RWPE1 (cell line): ENCODE measurements at regions not wholly inside any gene's neighbourhood (a gene's known extent, or its start where the extent isn't known, plus 50 kb on each side); places are given as distances from the start of the nearest gene placed in this dataset.

ENCODE experiments used
- CTCF ChIA-PET: fragments of 350-600 bp; sonication (Branson Sonifier 250); formaldehyde crosslinking; extraction: SDS; loops from one replicate; lab custom pipeline; 2021; lab: Yijun Ruan, JAX
- POLR2A ChIA-PET: fragments of 400-600 bp; formaldehyde crosslinking; extraction: SDS; loops from one replicate; lab custom pipeline; 2020; ENCODE audit warnings: antibody characterized with exemption; ENCODE audit not compliant: low non-redundant PET; lab: Yijun Ruan, JAX
- DNase-seq: peaks from one replicate; pipeline ENCODE4 v3.0.0; 2012; ENCODE audit warnings: low spot score
- H3K27ac ChIP-seq: fragments of 450-650 bp; 2 replicates; pipeline ENCODE4 v1.5.1; 2017
- CTCF ChIP-seq: fragments of 450-650 bp; conservative IDR thresholded peaks from 2 replicates; pipeline ENCODE4 v1.5.1; 2017; ENCODE audit warnings: low read depth, mild to moderate bottlenecking

- ChIA-PET POLR2A (no interaction called here), CTCF (no interaction called here)
- no peak for DNase-seq
Observed at GRCh38 chr6:169315830-169316614, 62.4 kb upstream of the THBS2 start.

GRCh38 chr6:169313347-169314010 lies 59.8 kb upstream of the THBS2 start:
- TF ChIP-seq CTCF = no peak
- ChIA-PET CTCF (no interaction called here), POLR2A (no interaction called here)
- H3K27ac ChIP-seq = no peak overlapping the region
- no peak for DNase-seq

More at GRCh38 chr6:169315830-169316614, 62.4 kb upstream of the THBS2 start:
- TF ChIP-seq CTCF = no peak
- H3K27ac ChIP-seq = no peak overlapping the region

- H3K27ac ChIP-seq = no peak overlapping the region
- TF ChIP-seq CTCF = no peak
- ChIA-PET POLR2A (no interaction called here), CTCF (no interaction called here)
- no peak for DNase-seq
Observed at GRCh38 chr6:169312658-169313346, 59.2 kb upstream of the THBS2 start.

GRCh38 chr6:169310983-169311382 lies 57.3 kb upstream of the THBS2 start:
- CTCF ChIA-PET = interaction anchor here (0.5 to 0.6 kb wide), 2 partner anchors 268 to 1038 kb away, joined by 3 read pairs; no protein-coding TSS in a partner anchor
- POLR2A ChIA-PET = no interaction called here
- no peak overlapping the region for H3K27ac ChIP-seq
- DNase-seq = no peak
- TF ChIP-seq CTCF = no peak
